HG03558 (cell line): ENCODE measurements at regions not wholly inside any gene's neighbourhood (a gene's known extent, or its start where the extent isn't known, plus 50 kb on each side); places are given as distances from the start of the nearest gene placed in this dataset.

Experiments
- ATAC-seq: cut with Tn5 transposase; IDR thresholded peaks from one replicate; pipeline ENCODE4 v1.9.1; 2021; ENCODE audit warnings: moderate number of reproducible peaks; ENCODE audit not compliant: unreplicated experiment; ENCODE audit errors: extremely low read depth

- no peak for ATAC-seq
Observed at GRCh38 chr22:49721211-49721763, 106.4 kb downstream of the BRD1 start.

- ATAC-seq = no peak
Observed at GRCh38 chr22:49720279-49720959, 107.3 kb downstream of the BRD1 start.

GRCh38 chr22:49719046-49719445, 108.6 kb downstream of the BRD1 start:
- ATAC-seq = no peak

- no peak for ATAC-seq
Observed at GRCh38 chr22:49718396-49718795, 109.3 kb downstream of the BRD1 start.

GRCh38 chr22:49717322-49717919, 110.3 kb downstream of the BRD1 start:
- no peak for ATAC-seq

- no peak for ATAC-seq
Observed at GRCh38 chr22:49716441-49716840, 111.2 kb downstream of the BRD1 start.

- ATAC-seq = no peak
Observed at GRCh38 chr22:49715450-49715849, 112.2 kb downstream of the BRD1 start.

- ATAC-seq = no peak
Observed at GRCh38 chr22:49713003-49713402, 114.7 kb downstream of the BRD1 start.

- ATAC-seq = no peak
Observed at GRCh38 chr22:49712195-49712791, 115.4 kb downstream of the BRD1 start.

GRCh38 chr22:49710746-49711145, 116.9 kb downstream of the BRD1 start:
- ATAC-seq = no peak

- ATAC-seq = no peak
Observed at GRCh38 chr22:49709464-49709863, 118.2 kb downstream of the BRD1 start.

- no peak for ATAC-seq
Observed at GRCh38 chr22:49705972-49706352, 121.7 kb downstream of the BRD1 start.

- no peak for ATAC-seq
Observed at GRCh38 chr22:49705216-49705971, 122.3 kb downstream of the BRD1 start.

- no peak for ATAC-seq
Observed at GRCh38 chr22:49704345-49705215, 123.1 kb downstream of the BRD1 start.

- no peak for ATAC-seq
Observed at GRCh38 chr22:49703990-49704344, 123.7 kb downstream of the BRD1 start.

GRCh38 chr22:49703505-49703904, 124.2 kb downstream of the BRD1 start:
- ATAC-seq = no peak

GRCh38 chr22:49702068-49702397, 125.6 kb downstream of the BRD1 start:
- ATAC-seq = no peak

- ATAC-seq = no peak
Observed at GRCh38 chr22:49701380-49702067, 126.1 kb downstream of the BRD1 start.

GRCh38 chr22:49699928-49700498, 127.7 kb downstream of the BRD1 start:
- no peak for ATAC-seq
